Putamen (tissue), 1 donor: ENCODE measurements at regions not wholly inside any gene's neighbourhood (a gene's known extent, or its start where the extent isn't known, plus 50 kb on each side); places are given as distances from the start of the nearest gene placed in this dataset.

Experiments used
- DNase-seq: peaks from one replicate; pipeline ENCODE4 v3.0.0-alpha.2; 2016; ENCODE audit warnings: low spot score

DNA sequence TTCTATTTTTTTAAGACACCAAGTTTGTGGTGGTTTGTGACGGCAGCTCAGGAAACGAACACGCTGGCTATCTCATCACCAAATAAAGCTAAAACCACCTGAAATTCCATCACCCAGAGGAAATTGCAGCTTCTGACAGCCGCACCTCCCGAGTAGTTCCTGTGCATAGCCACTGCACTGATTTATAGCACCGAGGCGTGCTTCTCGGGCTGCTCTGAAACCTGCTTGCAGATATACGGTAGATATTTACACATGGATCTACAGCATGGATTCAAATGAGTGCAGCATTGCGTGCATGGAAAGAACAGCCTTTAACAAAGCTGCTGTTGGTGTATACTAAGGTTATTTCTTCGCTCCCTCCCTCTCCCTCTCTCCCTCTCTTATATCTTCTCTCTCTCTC is 153.8 kb downstream of the PHF2 start:
- DNase-seq: no peak
